H9 (cell line): ENCODE measurements at regions not wholly inside any gene's neighbourhood (a gene's known extent, or its start where the extent isn't known, plus 50 kb on each side); places are given as distances from the start of the nearest gene placed in this dataset.

Experiments used
- DNase-seq: peaks from one replicate; pipeline ENCODE4 v3.0.0-alpha.2; 2017
- H2AFZ ChIP-seq: one replicate; pipeline ENCODE4 v1.6.1; 2013; ENCODE audit warnings: mild to moderate bottlenecking, low read length, control low read depth, moderate library complexity
- H2AK5ac ChIP-seq: 2 replicates; pipeline ENCODE4 v1.6.1; 2013; ENCODE audit warnings: low read length, control low read depth, mixed read lengths; ENCODE audit not compliant: insufficient read length
- H2BK120ac ChIP-seq: one replicate; pipeline ENCODE4 v1.6.1; 2013; ENCODE audit warnings: low read depth, mild to moderate bottlenecking, low read length, control low read depth, inconsistent platforms; ENCODE audit not compliant: poor library complexity, severe bottlenecking
- H2BK12ac ChIP-seq: 2 replicates; pipeline ENCODE4 v1.6.1; 2013; ENCODE audit warnings: low read length, control low read depth, mixed read lengths, low read depth; ENCODE audit not compliant: insufficient read length
- H2BK15ac ChIP-seq: 2 replicates; pipeline ENCODE4 v1.6.1; 2013; ENCODE audit warnings: low read depth, low read length, control low read depth
- H2BK20ac ChIP-seq: one replicate; pipeline ENCODE4 v1.6.1; 2013; ENCODE audit warnings: low read depth, mild to moderate bottlenecking, low read length, control low read depth, inconsistent platforms; ENCODE audit not compliant: poor library complexity, severe bottlenecking
- H2BK5ac ChIP-seq: 2 replicates; pipeline ENCODE4 v1.6.1; 2013; ENCODE audit warnings: low read length, control low read depth, mixed read lengths; ENCODE audit not compliant: insufficient read length
- H3K14ac ChIP-seq: 2 replicates; pipeline ENCODE4 v1.6.1; 2013; ENCODE audit warnings: low read length, control low read depth; ENCODE audit not compliant: insufficient read depth
- H3K18ac ChIP-seq: 2 replicates; pipeline ENCODE4 v1.6.1; 2013; ENCODE audit warnings: low read depth, mild to moderate bottlenecking, mixed read lengths, low read length, control low read depth; ENCODE audit not compliant: insufficient read length
- H3K23ac ChIP-seq: 2 replicates; pipeline ENCODE4 v1.6.1; 2013; ENCODE audit warnings: low read length, control low read depth, mixed read lengths, low read depth; ENCODE audit not compliant: insufficient read length
- H3K23me2 ChIP-seq: 2 replicates; pipeline ENCODE4 v1.6.1; 2013; ENCODE audit warnings: low read depth, mild to moderate bottlenecking, mixed read lengths, low read length, control low read depth; ENCODE audit not compliant: insufficient read length, poor library complexity, severe bottlenecking
- H3K27ac ChIP-seq: 2 replicates; pipeline ENCODE4 v1.5.1; 2013; ENCODE audit warnings: low read length, control low read depth, mixed read lengths, low read depth; ENCODE audit not compliant: insufficient read length
- H3K27me3 ChIP-seq: 2 replicates; pipeline ENCODE4 v1.6.1; 2013; ENCODE audit warnings: low read length, control low read depth, inconsistent platforms; ENCODE audit not compliant: insufficient read depth
- H3K4ac ChIP-seq: 2 replicates; pipeline ENCODE4 v1.6.1; 2013; ENCODE audit warnings: low read depth, mild to moderate bottlenecking, control low read depth, inconsistent platforms, low read length, moderate library complexity
- H3K4me1 ChIP-seq: 2 replicates; pipeline ENCODE4 v1.6.1; 2013; ENCODE audit warnings: low read length, control low read depth, inconsistent platforms; ENCODE audit not compliant: insufficient read depth
- H3K4me2 ChIP-seq: 2 replicates; pipeline ENCODE4 v1.6.1; 2013; ENCODE audit warnings: low read length, control low read depth, mixed read lengths; ENCODE audit not compliant: insufficient read length, insufficient read depth
- H3K56ac ChIP-seq: 2 replicates; pipeline ENCODE4 v1.6.1; 2013; ENCODE audit warnings: low read depth, mild to moderate bottlenecking, mixed read lengths, low read length, control low read depth; ENCODE audit not compliant: insufficient read length
- H3K79me1 ChIP-seq: 2 replicates; pipeline ENCODE4 v1.6.1; 2013; ENCODE audit warnings: low read depth, mild to moderate bottlenecking, moderate library complexity, low read length, control low read depth, inconsistent platforms; ENCODE audit not compliant: insufficient read depth, poor library complexity, severe bottlenecking
- H3K79me2 ChIP-seq: 2 replicates; pipeline ENCODE4 v1.6.1; 2013; ENCODE audit warnings: low read length, control low read depth, inconsistent platforms; ENCODE audit not compliant: insufficient read depth
- H3K9ac ChIP-seq: 2 replicates; pipeline ENCODE4 v1.6.1; 2013; ENCODE audit warnings: low read length, control low read depth, mixed read lengths; ENCODE audit not compliant: insufficient read length; ENCODE audit errors: extremely low read depth
- H3K9me3 ChIP-seq: one replicate; pipeline ENCODE4 v1.6.1; 2013; ENCODE audit warnings: low read depth, low read length, inconsistent platforms; ENCODE audit not compliant: control insufficient read depth
- H3T11ph ChIP-seq: one replicate; pipeline ENCODE4 v1.6.1; 2013; ENCODE audit warnings: mild to moderate bottlenecking, low read length, control low read depth, inconsistent platforms
- H4K20me1 ChIP-seq: one replicate; pipeline ENCODE4 v1.6.1; 2013; ENCODE audit not compliant: control insufficient read depth, insufficient read length, insufficient read depth
- H4K5ac ChIP-seq: 2 replicates; pipeline ENCODE4 v1.6.1; 2013; ENCODE audit warnings: low read depth, mild to moderate bottlenecking, mixed read lengths, low read length, control low read depth; ENCODE audit not compliant: insufficient read length
- H4K8ac ChIP-seq: replicated peaks from 2 replicates; pipeline ENCODE4 v1.6.1; 2013; ENCODE audit warnings: low read length, control low read depth, mixed read lengths, low read depth; ENCODE audit not compliant: insufficient read length
- H4K91ac ChIP-seq: 2 replicates; pipeline ENCODE4 v1.6.1; 2013; ENCODE audit warnings: low read depth, mild to moderate bottlenecking, moderate library complexity, mixed read lengths, low read length, control low read depth; ENCODE audit not compliant: insufficient read length
- H3K27ac Mint-ChIP-seq, 3 experiments: 2 replicates in 2 of 3; 3 replicates in 1 of 3; pipeline ENCODE4 v1.8.0; 2020 to 2021; ENCODE audit warnings: mixed read lengths in 3 of 3, mild to moderate bottlenecking in 1 of 3, moderate library complexity in 1 of 3
- H3K27me3 Mint-ChIP-seq: 2 replicates; pipeline ENCODE4 v1.8.0; 2021; ENCODE audit warnings: low read depth, mild to moderate bottlenecking, moderate library complexity, mixed read lengths
- H3K36me3 Mint-ChIP-seq, 3 experiments: 2 replicates in 2 of 3; 3 replicates in 1 of 3; pipeline ENCODE4 v1.8.0; 2020 to 2021; ENCODE audit warnings: low read depth in 3 of 3, mixed read lengths in 3 of 3; ENCODE audit not compliant: insufficient read depth in 1 of 3
- H3K4me1 Mint-ChIP-seq, 2 experiments: 2 replicates each; pipeline ENCODE4 v1.8.0; 2020; ENCODE audit warnings: mixed read lengths in 2 of 2
- H3K4me3 Mint-ChIP-seq, 2 experiments: 2 replicates in 1 of 2; 3 replicates in 1 of 2; pipeline ENCODE4 v1.8.0; 2020 to 2021; ENCODE audit warnings: mild to moderate bottlenecking in 2 of 2, mixed read lengths in 2 of 2, moderate library complexity in 1 of 2
- H3K9me3 Mint-ChIP-seq, 2 experiments: 2 replicates in 1 of 2; 3 replicates in 1 of 2; pipeline ENCODE4 v1.8.0; 2020; ENCODE audit warnings: mild to moderate bottlenecking in 2 of 2, mixed read lengths in 2 of 2, moderate library complexity in 1 of 2
- WGBS: extraction: QIAGEN DNeasy Blood & Tissue Kit; methylation state at CpG from one replicate; pipeline ENCODE4 v1.1.7; 2013; ENCODE audit warnings: missing lambda C conversion rate, low lambda C conversion rate, mixed read lengths; ENCODE audit not compliant: insufficient read length; ENCODE audit errors: extremely low coverage; 5-methylcytosine and 5-hydroxymethylcytosine counted together
- TF ChIP-seq, protein P1 (sequence below): fragments of 200-600 bp; sonication (generic); conservative IDR thresholded peaks from 3 replicates; pipeline ENCODE4 v1.8.0; 2021; ENCODE audit warnings: antibody characterized with exemption, mild to moderate bottlenecking

DNA sequence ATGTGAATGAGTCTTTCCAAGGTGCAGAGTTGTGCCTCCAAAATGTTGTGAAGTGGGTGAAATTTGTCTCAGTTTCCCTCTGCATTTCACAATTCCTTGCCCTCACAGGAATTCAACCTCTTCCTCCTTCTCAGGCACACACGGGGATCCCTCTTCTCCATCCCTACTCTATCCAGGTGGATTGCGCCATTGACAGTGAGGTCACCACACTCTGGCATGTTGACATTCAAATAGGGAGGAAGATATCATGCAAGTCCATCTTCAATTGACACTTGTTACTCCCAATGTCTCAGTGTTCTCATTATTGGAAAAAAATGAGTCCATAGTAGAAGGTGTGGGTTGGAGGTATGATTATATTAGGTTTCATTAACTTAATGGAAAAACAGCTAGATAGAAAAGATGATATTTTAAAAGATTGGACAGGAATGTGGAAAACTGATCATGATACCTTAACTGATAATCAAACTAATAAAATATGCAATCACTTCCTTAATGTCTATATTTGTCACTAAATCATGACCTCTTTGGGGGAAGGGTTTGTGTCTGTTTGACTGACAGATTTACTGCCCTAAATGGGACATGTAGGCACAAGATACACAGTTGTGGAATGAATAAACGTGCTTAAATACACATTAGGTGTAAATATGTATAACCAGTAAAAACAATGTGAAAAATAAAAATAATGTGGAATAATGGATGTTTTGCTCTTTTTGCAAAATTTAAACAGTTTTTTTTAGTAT lies 213.8 kb upstream of the SLC8A1 start:
- DNase-seq: no peak
- Histone ChIP-seq H3K23ac (no peak overlapping the region), H2BK120ac (no peak overlapping the region), H3K14ac (no peak overlapping the region), H3K27ac (no peak overlapping the region), H2BK20ac (no peak overlapping the region), H2BK15ac (no peak overlapping the region), H3K9ac (no peak overlapping the region), H3K4ac (no peak overlapping the region), H3K56ac (no peak overlapping the region), H3K18ac (no peak overlapping the region), H2BK12ac (no peak overlapping the region), H3K79me2 (no peaks in the 10 kb centered on the region), H3K79me1 (no peaks in the 10 kb centered on the region), H4K5ac (no peak overlapping the region), H2AK5ac (no peak overlapping the region), H4K20me1 (no peaks in the 10 kb centered on the region), H3K23me2 (no peaks in the 10 kb centered on the region), H3T11ph (no peak overlapping the region), H2AFZ (no peak overlapping the region), H2BK5ac (no peak overlapping the region), H3K4me1 (no peaks in the 10 kb centered on the region), H3K4me2 (no peak overlapping the region), H4K91ac (no peak overlapping the region), H4K8ac (no peak overlapping the region), H3K9me3 (no peaks in the 10 kb centered on the region), H3K27me3 (no peaks in the 10 kb centered on the region)
- Mint-ChIP-seq H3K27ac (no peak overlapping the region), H3K4me3 (no peak overlapping the region), H3K36me3 (no peaks in the 10 kb centered on the region), H3K4me1 (no peaks in the 10 kb centered on the region), H3K9me3 (no peaks in the 10 kb centered on the region), H3K27me3 (no peaks in the 10 kb centered on the region)
- TF ChIP-seq, protein P1, sequence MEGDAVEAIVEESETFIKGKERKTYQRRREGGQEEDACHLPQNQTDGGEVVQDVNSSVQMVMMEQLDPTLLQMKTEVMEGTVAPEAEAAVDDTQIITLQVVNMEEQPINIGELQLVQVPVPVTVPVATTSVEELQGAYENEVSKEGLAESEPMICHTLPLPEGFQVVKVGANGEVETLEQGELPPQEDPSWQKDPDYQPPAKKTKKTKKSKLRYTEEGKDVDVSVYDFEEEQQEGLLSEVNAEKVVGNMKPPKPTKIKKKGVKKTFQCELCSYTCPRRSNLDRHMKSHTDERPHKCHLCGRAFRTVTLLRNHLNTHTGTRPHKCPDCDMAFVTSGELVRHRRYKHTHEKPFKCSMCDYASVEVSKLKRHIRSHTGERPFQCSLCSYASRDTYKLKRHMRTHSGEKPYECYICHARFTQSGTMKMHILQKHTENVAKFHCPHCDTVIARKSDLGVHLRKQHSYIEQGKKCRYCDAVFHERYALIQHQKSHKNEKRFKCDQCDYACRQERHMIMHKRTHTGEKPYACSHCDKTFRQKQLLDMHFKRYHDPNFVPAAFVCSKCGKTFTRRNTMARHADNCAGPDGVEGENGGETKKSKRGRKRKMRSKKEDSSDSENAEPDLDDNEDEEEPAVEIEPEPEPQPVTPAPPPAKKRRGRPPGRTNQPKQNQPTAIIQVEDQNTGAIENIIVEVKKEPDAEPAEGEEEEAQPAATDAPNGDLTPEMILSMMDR: no peak
- WGBS: no CpG with 5 or more reads among the region's 3 CpGs
